A549 (cell line): ENCODE measurements at regions not wholly inside any gene's neighbourhood (a gene's known extent, or its start where the extent isn't known, plus 50 kb on each side); places are given as distances from the start of the nearest gene placed in this dataset.

ENCODE experiments used
- CTCF ChIP-seq: fragments of >200 bp; sonication (Bioruptor Twin); formaldehyde crosslinking; IDR thresholded peaks from 3 replicates; pipeline ENCODE4 v1.5.1; 2016
- MYC ChIP-seq: IDR thresholded peaks from 2 replicates; pipeline ENCODE4 v1.6.1; 2012; ENCODE audit warnings: mild to moderate bottlenecking, inconsistent platforms, low read length, improper control_type of control experiment, borderline replicate concordance

GRCh38 chr4:115965588-115965987 lies 852.2 kb upstream of the NDST4 start:
- no peak for TF ChIP-seq CTCF
- no peak for TF ChIP-seq MYC
